ENCODE measurements at regions not wholly inside any gene's neighbourhood (a gene's known extent, or its start where the extent isn't known, plus 50 kb on each side); places are given as distances from the start of the nearest gene placed in this dataset.

GRCh38 chr1:186741640-186742039 is 61.4 kb upstream of the PTGS2 start (continued):
- TF ChIP-seq DZIP1 (CRISPR knock-in tag; IDR thresholded peaks at IDR 0.05): no peak
- no peak for TF ChIP-seq ZNF710 (CRISPR knock-in tag; IDR thresholded peaks at IDR 0.05; ENCODE audit: borderline replicate concordance)
- TF ChIP-seq RAD21 (CRISPR knock-in tag; IDR thresholded peaks at IDR 0.05): no peak
- TF ChIP-seq ZNF362 (CRISPR knock-in tag; IDR thresholded peaks at IDR 0.05; ENCODE audit: borderline replicate concordance): no peak
- TF ChIP-seq IRF9 (CRISPR knock-in tag; IDR thresholded peaks at IDR 0.05; ENCODE audit: borderline replicate concordance): no peak
- TF ChIP-seq ATF7 (IDR thresholded peaks at IDR 0.05): no peak
- no peak for TF ChIP-seq ATF7 (CRISPR knock-in tag; IDR thresholded peaks at IDR 0.05)
- TF ChIP-seq ZNF777 (CRISPR knock-in tag; IDR thresholded peaks at IDR 0.05): no peak
- no peak for TF ChIP-seq ZNF639 (CRISPR knock-in tag; conservative IDR thresholded peaks at IDR 0.05)
